ENCODE measurements at regions not wholly inside any gene's neighbourhood (a gene's known extent, or its start where the extent isn't known, plus 50 kb on each side); places are given as distances from the start of the nearest gene placed in this dataset.

DNA sequence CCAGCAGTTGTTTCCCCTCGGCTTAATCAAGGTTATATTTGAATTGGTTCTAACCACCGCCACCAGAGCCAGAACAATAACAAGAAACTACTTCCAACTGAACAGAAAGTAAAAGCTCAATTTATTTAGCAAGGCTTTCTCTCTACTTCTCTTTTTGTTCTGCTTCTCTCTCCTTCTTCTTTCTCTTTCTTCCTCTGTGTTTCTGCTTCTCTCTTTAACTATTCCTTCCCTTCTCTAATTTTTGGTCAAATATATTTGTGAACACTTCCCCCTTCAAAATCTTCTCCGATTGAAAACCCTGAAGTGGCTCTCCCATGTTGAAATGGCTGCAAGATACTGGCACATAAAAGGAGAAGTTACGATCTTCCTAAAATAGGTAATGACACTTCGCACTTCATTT, 1195.9 kb upstream of the PRKX start:
- DNase-seq (ENCODE audit: low read depth, low spot score): no peak

GRCh38 chrX:4905576-4905975, 1192.1 kb upstream of the PRKX start:
- no peak for DNase-seq (ENCODE audit: low read depth, low spot score)

- no peak for DNase-seq (ENCODE audit: low read depth, low spot score)
These were observed 1167.8 kb upstream of the PRKX start for GRCh38 chrX:4881277-4881676.

- DNase-seq (ENCODE audit: low read depth, low spot score): no peak
These were observed 1165.2 kb upstream of the PRKX start for GRCh38 chrX:4878640-4879039.

- no peak for DNase-seq (ENCODE audit: low read depth, low spot score)
These were observed 1162.8 kb upstream of the PRKX start for GRCh38 chrX:4876268-4876667.

DNA sequence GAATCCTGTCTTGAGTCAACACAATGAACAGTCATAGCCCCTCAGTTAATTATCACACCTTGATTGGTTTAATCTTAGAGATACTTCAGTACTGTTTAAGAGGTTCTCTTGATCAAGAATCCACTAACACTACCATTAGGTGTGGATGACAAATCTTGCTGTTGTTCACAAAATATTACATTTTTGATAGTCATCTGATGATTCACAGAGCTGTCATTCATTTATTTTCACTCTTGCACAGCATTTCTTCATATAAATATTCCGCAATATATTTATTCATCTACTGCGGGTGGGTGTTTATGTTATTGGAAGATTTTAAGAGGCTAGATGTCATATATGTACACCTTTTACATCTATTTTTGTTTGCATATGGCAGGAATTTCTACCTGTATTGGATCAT, 1138.1 kb upstream of the PRKX start:
- DNase-seq (ENCODE audit: low read depth, low spot score): no peak

DNA sequence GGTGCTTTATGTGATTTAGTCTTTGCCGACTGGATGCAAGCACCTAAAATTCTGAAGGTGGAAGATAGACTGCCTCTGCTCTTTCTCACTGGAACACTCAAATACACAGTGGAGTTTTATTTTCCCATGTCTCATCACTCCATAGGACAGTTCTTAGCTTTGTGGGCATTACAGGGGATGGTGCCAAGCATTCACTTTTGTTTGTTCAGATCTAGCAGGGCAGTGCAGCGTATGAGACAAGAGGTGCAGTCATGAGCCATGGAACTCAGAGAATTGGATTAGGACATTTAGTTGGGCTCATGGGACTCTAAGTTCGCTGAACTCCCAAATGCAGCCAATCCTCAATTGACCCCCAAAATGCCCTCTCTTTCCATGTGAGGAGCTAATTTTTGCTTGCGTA, 1136.9 kb upstream of the PRKX start:
- DNase-seq (ENCODE audit: low read depth, low spot score): no peak

DNA sequence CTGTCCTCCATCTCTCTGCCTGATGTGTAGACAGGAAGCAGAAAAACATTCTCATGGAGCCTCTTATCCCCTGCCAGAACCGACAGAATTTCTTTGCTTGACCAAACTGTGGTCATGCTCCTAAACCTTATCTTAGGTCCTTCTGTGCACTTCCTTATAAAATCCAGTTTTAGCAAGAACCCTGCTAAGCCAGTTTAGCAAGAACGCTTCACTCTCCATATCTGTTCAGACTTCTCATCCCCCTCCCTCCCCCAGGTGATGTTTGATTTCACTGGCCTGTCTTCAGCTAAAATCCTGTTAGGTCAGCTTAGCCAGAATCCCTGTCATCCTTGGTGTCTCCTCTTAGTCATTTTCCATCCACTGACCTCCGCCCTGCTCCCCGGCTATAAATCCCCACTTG, 1130.9 kb upstream of the PRKX start:
- peak; percentile 6 for DNase-seq (ENCODE audit: low read depth, low spot score)

GRCh38 chrX:4841216-4841745, 1127.8 kb upstream of the PRKX start:
- no peak for DNase-seq (ENCODE audit: low read depth, low spot score)

DNA sequence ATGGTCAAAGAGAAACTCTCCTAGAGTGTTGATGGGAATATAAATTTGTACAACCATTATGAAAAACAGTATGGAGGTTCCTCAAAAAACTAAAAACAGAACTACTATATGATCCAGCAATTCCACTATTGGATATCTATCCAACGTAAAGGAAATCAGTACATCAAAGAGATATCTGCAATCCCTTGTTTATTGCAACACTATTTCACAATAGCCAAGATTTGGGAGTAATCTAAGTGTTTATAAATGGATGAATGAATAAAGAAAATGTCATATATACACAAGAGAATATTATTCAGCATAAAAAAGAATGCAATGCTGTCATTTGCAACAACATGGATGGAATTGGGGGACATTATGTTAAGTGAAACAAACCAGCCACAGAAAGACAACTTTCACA, 1118.1 kb upstream of the PRKX start:
- no peak for DNase-seq (ENCODE audit: low read depth, low spot score)

GRCh38 chrX:4830880-4831557, 1117.6 kb upstream of the PRKX start:
- no peak for DNase-seq (ENCODE audit: low read depth, low spot score)

- DNase-seq (ENCODE audit: low read depth, low spot score): no peak
These were observed 1112.1 kb upstream of the PRKX start for GRCh38 chrX:4825550-4825949.

DNA sequence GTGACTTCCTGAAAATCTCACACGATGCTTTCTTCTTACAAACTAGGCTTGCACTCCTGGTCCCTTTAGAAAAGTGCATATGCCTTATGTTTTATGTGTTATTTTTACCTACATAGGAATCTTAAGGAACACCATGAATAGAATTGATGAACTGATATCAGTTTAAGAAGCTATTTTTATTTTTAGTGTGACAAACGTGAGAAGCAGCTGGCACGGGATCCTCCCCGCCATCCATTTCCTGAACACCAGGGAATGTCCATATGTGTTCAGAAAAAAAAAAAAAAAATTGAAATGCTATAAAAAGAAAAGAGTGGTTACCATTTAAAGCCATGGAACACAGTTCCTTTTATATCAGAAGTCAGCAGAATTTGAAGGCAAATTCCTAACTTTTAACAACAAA, 1096.1 kb upstream of the PRKX start:
- no peak for DNase-seq (ENCODE audit: low read depth, low spot score)

DNA sequence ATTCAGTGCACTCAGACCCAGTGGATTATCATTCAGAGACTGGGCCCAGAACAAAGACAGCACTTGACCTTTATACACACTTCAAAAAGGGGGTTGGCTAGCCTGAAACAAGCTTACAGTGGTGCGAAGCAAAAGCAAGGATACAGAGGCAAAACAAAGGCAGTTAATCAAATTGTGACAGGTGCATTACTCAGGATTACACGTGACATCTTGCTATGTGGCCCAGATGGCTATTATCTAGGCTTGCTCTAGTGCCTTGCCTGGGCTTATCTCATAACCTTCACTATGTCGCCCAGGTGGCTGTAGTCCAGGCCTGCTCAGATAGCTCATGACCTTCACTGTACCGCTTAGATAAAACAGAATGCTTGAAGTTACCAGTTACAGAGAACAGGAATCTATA, 1092.1 kb upstream of the PRKX start:
- peak; percentile 1 for DNase-seq (ENCODE audit: low read depth, low spot score)

DNA sequence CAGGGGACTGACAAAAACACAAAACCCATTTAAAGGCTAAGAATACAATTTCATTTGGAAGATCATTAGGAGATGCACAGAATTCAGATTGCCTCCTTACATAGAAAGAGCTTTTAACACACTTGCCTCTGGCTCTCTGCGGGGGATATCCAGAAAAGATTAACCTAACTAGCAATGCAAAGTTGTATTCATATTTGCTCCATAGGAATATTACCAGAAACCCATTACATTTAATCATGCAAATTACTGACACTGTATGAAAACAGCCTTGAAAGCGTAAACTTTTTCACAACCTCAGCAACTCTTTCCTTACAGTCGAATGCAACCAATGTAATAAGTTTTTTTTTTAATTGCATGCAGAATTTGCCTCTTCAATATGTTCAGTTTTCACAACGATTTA, 1087.3 kb upstream of the PRKX start:
- DNase-seq (ENCODE audit: low read depth, low spot score): no peak

DNA sequence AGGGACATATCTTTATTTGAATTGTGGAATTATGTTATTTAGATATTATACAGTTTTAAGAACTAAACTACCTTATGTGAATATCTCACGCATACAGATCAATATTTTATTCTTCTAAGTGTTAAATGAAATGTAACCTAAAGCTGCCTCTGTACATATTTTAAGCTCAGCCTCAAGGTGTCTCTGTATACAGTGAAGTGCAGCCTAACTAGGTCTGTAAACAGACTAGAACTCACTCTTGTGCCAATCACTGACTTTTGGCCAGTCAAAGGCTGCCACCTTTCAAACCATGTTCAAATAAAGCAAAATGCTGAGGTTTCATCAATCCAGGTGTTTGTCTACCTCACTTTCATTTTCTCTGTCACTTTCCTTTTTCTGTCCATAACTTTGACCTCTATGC, 1074.5 kb upstream of the PRKX start:
- DNase-seq (ENCODE audit: low read depth, low spot score): no peak

DNA sequence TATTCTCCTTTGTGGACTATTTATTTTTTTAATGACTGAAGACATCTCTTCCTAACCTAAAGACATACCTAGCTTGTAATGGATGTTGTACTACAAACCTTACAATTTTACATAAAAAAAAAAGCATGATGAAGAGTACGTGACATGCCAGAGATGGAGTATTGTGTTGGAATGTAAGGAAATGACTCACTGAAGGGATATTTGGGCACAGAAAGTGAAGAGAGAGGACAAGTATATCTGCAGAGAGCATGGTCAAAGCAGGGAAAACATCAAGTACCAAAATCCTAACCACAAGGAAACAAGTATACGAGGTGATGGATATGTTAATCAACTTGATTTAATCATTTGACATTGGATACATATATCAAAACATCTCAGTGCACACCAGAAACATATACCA, 1051.4 kb upstream of the PRKX start:
- DNase-seq (ENCODE audit: low read depth, low spot score): no peak

GRCh38 chrX:4762196-4762595, 1048.7 kb upstream of the PRKX start:
- DNase-seq (ENCODE audit: low read depth, low spot score): no peak

GRCh38 chrX:4754878-4755604, 1041.6 kb upstream of the PRKX start:
- no peak for DNase-seq (ENCODE audit: low read depth, low spot score)

DNA sequence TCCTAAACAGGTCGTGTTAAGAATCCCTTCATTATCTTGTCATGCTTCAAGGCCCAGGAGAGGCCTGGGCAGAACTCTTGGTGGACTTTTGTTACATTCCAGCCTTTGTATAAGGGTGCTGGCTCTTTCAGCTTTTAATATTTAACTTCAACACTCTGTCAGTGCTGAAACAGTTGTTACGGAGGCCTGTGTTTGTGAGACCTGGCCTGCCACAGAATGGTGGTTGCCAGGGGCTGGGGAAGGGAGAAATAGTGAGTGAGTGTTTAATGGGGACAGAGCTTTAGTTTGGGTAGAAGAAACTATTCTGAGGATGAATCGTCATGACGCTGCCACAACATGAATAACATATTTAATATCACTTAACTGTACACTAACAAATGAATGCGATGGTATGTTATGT, 1027.6 kb upstream of the PRKX start:
- peak; percentile 4 for DNase-seq (ENCODE audit: low read depth, low spot score)

GRCh38 chrX:4735299-4735698, 1021.9 kb upstream of the PRKX start:
- no peak for DNase-seq (ENCODE audit: low read depth, low spot score)

DNA sequence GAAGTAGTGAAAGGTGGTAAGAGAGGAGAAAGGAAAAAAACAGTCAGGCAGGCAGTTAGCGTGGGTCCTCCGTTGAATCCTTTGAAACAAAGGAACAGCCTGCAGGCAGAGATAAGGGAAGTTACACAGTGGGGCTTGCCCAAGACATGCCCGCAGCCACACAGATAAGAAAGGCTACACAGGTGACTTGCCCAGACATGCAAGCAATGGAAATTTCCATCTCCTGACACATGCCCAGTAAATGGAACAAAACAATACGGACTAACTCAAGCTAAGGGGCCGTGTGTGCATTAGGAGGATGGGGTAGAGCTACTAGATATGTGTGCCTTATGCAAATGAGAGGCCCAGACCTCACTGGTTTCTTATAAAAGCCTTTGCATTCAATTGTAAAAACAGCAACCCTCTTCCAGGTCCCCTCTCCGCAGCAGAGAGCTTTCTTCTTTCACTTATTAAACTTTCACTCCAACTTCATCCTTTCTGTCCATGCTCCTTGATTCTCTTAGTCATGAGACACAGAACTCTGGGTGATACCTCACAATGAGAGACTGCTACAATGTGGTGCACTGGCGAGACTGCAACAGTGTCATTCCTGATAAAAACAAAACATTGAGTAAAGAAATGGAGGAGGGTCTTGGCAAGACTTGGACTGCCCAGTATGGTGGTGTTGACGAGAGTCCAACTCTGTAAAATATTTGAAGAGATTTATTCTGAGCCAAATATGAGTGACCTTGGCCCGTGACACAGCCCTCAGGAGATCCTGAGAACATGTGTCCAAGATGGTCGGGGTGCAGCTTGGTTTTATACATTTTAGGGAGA, 997.4 kb upstream of the PRKX start:
- peak; percentile 68 for DNase-seq (ENCODE audit: low read depth, low spot score)
